HG03520 (cell line): ENCODE measurements at regions not wholly inside any gene's neighbourhood (a gene's known extent, or its start where the extent isn't known, plus 50 kb on each side); places are given as distances from the start of the nearest gene placed in this dataset.
"Not testable (repeated sequence)": the region's sequence is repeated elsewhere in the genome, so short reads cannot be mapped to it uniquely, and the experiment has no call there.

Source experiments
- ATAC-seq: cut with Tn5 transposase; IDR thresholded peaks from one replicate; pipeline ENCODE4 v1.9.1; 2021; ENCODE audit warnings: mild to moderate bottlenecking, moderate library complexity; ENCODE audit not compliant: unreplicated experiment

GRCh38 chrX:21207080-21207479, 167.1 kb upstream of the CNKSR2 start:
- no peak for ATAC-seq

- ATAC-seq: not testable (repeated sequence)
Observed at GRCh38 chrX:21219208-21219607, 155.0 kb upstream of the CNKSR2 start.

- ATAC-seq: no peak
Observed at GRCh38 chrX:21225643-21226042, 148.6 kb upstream of the CNKSR2 start.

- ATAC-seq: not testable (repeated sequence)
Observed at GRCh38 chrX:21228974-21229373, 145.2 kb upstream of the CNKSR2 start.

- ATAC-seq: peak; percentile 76
Observed at GRCh38 chrX:21255032-21255618, 119.1 kb upstream of the CNKSR2 start.

- ATAC-seq: no peak
Observed at GRCh38 chrX:21266949-21267348, 107.3 kb upstream of the CNKSR2 start.

GRCh38 chrX:21276736-21277433, 97.3 kb upstream of the CNKSR2 start:
- no peak for ATAC-seq

- ATAC-seq: no peak
Observed at GRCh38 chrX:21289232-21289631, 85.0 kb upstream of the CNKSR2 start.

GRCh38 chrX:21295246-21295820, 78.9 kb upstream of the CNKSR2 start:
- no peak for ATAC-seq

GRCh38 chrX:21305799-21306336, 68.3 kb upstream of the CNKSR2 start:
- ATAC-seq: no peak

- ATAC-seq: no peak
Observed at GRCh38 chrX:21319323-21319722, 54.9 kb upstream of the CNKSR2 start.
